GM12878 (cell line): ENCODE measurements at regions not wholly inside any gene's neighbourhood (a gene's known extent, or its start where the extent isn't known, plus 50 kb on each side); places are given as distances from the start of the nearest gene placed in this dataset.

Experiments
- ATAC-seq: fragments of 200-7000 bp; cut with Tn5 transposase; 3 replicates; pipeline ENCODE4 v1.9.1; 2020; ENCODE audit warnings: mild to moderate bottlenecking, moderate library complexity
- BruUV-seq: library from RNA; stranded (reverse); fragments of 400-500 nt; replicated peaks from 2 replicates; lab custom pipeline; 2021; lab: Mats Ljungman, UMichigan
- CTCF ChIA-PET: fragments of 300-600 bp; sonication (Branson Sonifier 250); formaldehyde crosslinking; extraction: SDS; loops from one replicate; lab custom pipeline; 2021; ENCODE audit warnings: inconsistent platforms; lab: Yijun Ruan, JAX
- POLR2A ChIA-PET: fragments of 350-600 bp; formaldehyde crosslinking; extraction: SDS; loops from one replicate; lab custom pipeline; 2021; ENCODE audit warnings: inconsistent platforms; lab: Charles Lee
- RAD21 ChIA-PET: fragments of 300-600 bp; sonication (Branson Sonifier 250); formaldehyde crosslinking; loops from one replicate; lab custom pipeline; 2023; ENCODE audit warnings: antibody characterized with exemption; ENCODE audit not compliant: unreplicated experiment; lab: Charles Lee
- SMC1A ChIA-PET: fragments of 300-600 bp; sonication (Branson Sonifier 250); formaldehyde crosslinking; loops from one replicate; lab custom pipeline; 2023; ENCODE audit not compliant: unreplicated experiment, uncharacterized antibody; lab: Charles Lee
- DNase-seq: peaks from one replicate; pipeline ENCODE4 v3.0.0-alpha.2; 2011; ENCODE audit warnings: low read depth, low spot score
- FAIRE-seq: peaks from 3 replicates; lab custom pipeline; 2011; peaks lifted over from hg19 to GRCh38; lab: Jason Lieb, UNC
- H2AFZ ChIP-seq: 2 replicates; pipeline ENCODE4 v1.6.0; 2011; ENCODE audit warnings: low read depth, low read length, control low read depth; ENCODE audit not compliant: control insufficient read depth
- H3K27ac ChIP-seq: 2 replicates; pipeline ENCODE4 v1.5.1; 2011; ENCODE audit warnings: control low read depth; ENCODE audit not compliant: control insufficient read depth, insufficient read depth
- H3K27me3 ChIP-seq, 2 experiments: replicated peaks in 1 of 2; 2 replicates each; pipeline versions ENCODE4 v1.6.0 to v1.6.1; 2011; ENCODE audit warnings: low read length in 1 of 2; ENCODE audit not compliant: control insufficient read depth in 2 of 2, insufficient read depth in 2 of 2
- H3K36me3 ChIP-seq, 2 experiments: 2 replicates each; pipeline ENCODE4 v1.5.1; 2011; ENCODE audit warnings: low read length in 1 of 2; ENCODE audit not compliant: control insufficient read depth in 2 of 2, insufficient read depth in 2 of 2
- H3K4me1 ChIP-seq: 2 replicates; pipeline ENCODE4 v1.6.1; 2011; ENCODE audit warnings: mild to moderate bottlenecking, low read length, moderate library complexity, mixed read lengths; ENCODE audit not compliant: control insufficient read depth, insufficient read depth
- H3K4me2 ChIP-seq: 2 replicates; pipeline ENCODE4 v1.6.0; 2011; ENCODE audit warnings: control low read depth; ENCODE audit not compliant: control insufficient read depth, insufficient read depth
- H3K4me3 ChIP-seq: fragments of 200-600 bp; sonication (generic); 2 replicates; pipeline ENCODE4 v1.5.1; 2016
- H3K79me2 ChIP-seq: 2 replicates; pipeline ENCODE4 v1.6.0; 2011; ENCODE audit warnings: low read length; ENCODE audit not compliant: control insufficient read depth, insufficient read depth
- H3K9ac ChIP-seq: 2 replicates; pipeline ENCODE4 v1.8.0; 2011; ENCODE audit warnings: low read length, control low read depth, mixed read lengths; ENCODE audit not compliant: control insufficient read depth, insufficient read depth
- H3K9me3 ChIP-seq: replicated peaks from 3 replicates; pipeline ENCODE4 v1.5.1; 2011; ENCODE audit warnings: mild to moderate bottlenecking, low read length; ENCODE audit not compliant: control insufficient read depth, insufficient read depth
- H4K20me1 ChIP-seq: 2 replicates; pipeline ENCODE4 v1.6.0; 2011; ENCODE audit not compliant: control insufficient read depth, insufficient read depth
- ASH2L ChIP-seq: fragments of 300-600, 200-600 bp; sonication (generic); IDR thresholded peaks from 2 replicates; pipeline ENCODE4 v1.6.1; 2017; ENCODE audit warnings: low read depth, mild to moderate bottlenecking, borderline replicate concordance
- ELK1 ChIP-seq: IDR thresholded peaks from 2 replicates; pipeline ENCODE4 v1.6.1; 2012; ENCODE audit warnings: low read depth, low read length, improper control_type of control experiment
- MEF2A ChIP-seq: IDR thresholded peaks from 2 replicates; pipeline ENCODE4 v1.6.1; 2011; ENCODE audit warnings: low read depth, mild to moderate bottlenecking, low read length, moderate library complexity; ENCODE audit not compliant: insufficient read depth
- MXI1 ChIP-seq: fragments of 150-350 bp; IDR thresholded peaks from 2 replicates; pipeline ENCODE4 v1.6.1; 2011; ENCODE audit warnings: low read depth, mild to moderate bottlenecking, inconsistent platforms, low read length, improper control_type of control experiment
- WGBS: methylation state at CpG from one replicate; pipeline ENCODE4 v1.1.6; 2016; ENCODE audit warnings: low lambda C conversion rate; ENCODE audit not compliant: insufficient replicate concordance, insufficient coverage; ENCODE audit errors: missing lambda C conversion rate; 5-methylcytosine and 5-hydroxymethylcytosine counted together
- in situ Hi-C: fragments of 300-500 bp; cut with MboI; formaldehyde crosslinking; loops from 9 replicates; pipeline ENCODE4 v1.14.3; 2018; ENCODE audit warnings: mixed read lengths
- intact Hi-C: fragments of 100-400 bp; cut with micrococcal nuclease; formaldehyde crosslinking; loops from one replicate; pipeline ENCODE4 v1.14.2; 2022; ENCODE audit not compliant: unreplicated experiment

GRCh38 chr2:172233987-172234715 lies 131.5 kb upstream of the DLX2 start:
- no peaks in the 10 kb centered on the region; the same call in 1 of the 2 replicates for H3K4me1 ChIP-seq
- H3K9ac ChIP-seq, result no peak overlapping the region
- CTCF ChIA-PET, result no interaction called here
- H4K20me1 ChIP-seq, result no peaks in the 10 kb centered on the region
- 39% methylated on average over 9 of the region's 9 CpGs for WGBS
- intact Hi-C loops, result no loop called here
- H3K4me3 ChIP-seq, result no peak overlapping the region
- no peak overlapping the region for H3K4me2 ChIP-seq
- ATAC-seq (no peak), FAIRE-seq (no peak), DNase-seq (no peak)
- no peaks in the 10 kb centered on the region for H3K9me3 ChIP-seq
- no peaks in the 10 kb centered on the region for H3K36me3 ChIP-seq
- in situ Hi-C loops, result no loop called here
- H2AFZ ChIP-seq, result no peak overlapping the region
- POLR2A ChIA-PET, result no interaction called here
- peaks cover 13% of the 10 kb centered on the region in 2 experiments for H3K27me3 ChIP-seq
- TF ChIP-seq MEF2A (no peak), ASH2L (no peak), MXI1 (no peak), ELK1 (no peak)
- H3K27ac ChIP-seq, result no peak overlapping the region
- no peaks in the 10 kb centered on the region for H3K79me2 ChIP-seq
- SMC1A ChIA-PET, result no interaction called here
- BruUV-seq, result no TSS peak
- RAD21 ChIA-PET, result no interaction called here
